K562 (cell line): ENCODE measurements at regions not wholly inside any gene's neighbourhood (a gene's known extent, or its start where the extent isn't known, plus 50 kb on each side); places are given as distances from the start of the nearest gene placed in this dataset.

Experiments used
- ATAC-seq: fragments of 200-7000 bp; cut with Tn5 transposase; 3 replicates; pipeline ENCODE4 v1.9.1; 2020; ENCODE audit warnings: moderate library complexity
- BruUV-seq: library from RNA; stranded (reverse); fragments of 400-500 nt; replicated peaks from 2 replicates; lab custom pipeline; 2021; lab: Mats Ljungman, UMichigan
- CTCF ChIA-PET: fragments of 300-600 bp; formaldehyde crosslinking; extraction: SDS; loops from one replicate; lab custom pipeline; 2021; ENCODE audit warnings: low intra/inter-chr PET ratio; lab: Yijun Ruan, JAX
- POLR2A ChIA-PET: fragments of 300-600, 350-650 bp; sonication (Branson Sonifier 250); formaldehyde crosslinking; extraction: SDS; loops from one replicate; lab custom pipeline; 2021; ENCODE audit warnings: antibody characterized with exemption, inconsistent platforms; lab: Yijun Ruan, JAX
- DNase-seq, 4 experiments: peaks; one replicate each; pipeline versions ENCODE4 v3.0.0 to v3.0.0-alpha.2; 2011 to 2018; ENCODE audit warnings: low spot score in 3 of 4, mixed read lengths in 3 of 4; ENCODE audit errors: extremely low read depth in 1 of 4
- FAIRE-seq: peaks from 2 replicates; lab custom pipeline; 2011; peaks lifted over from hg19 to GRCh38; lab: Jason Lieb, UNC
- H2AFZ ChIP-seq: 2 replicates; pipeline ENCODE4 v1.6.0; 2011; ENCODE audit warnings: low read depth, low read length, control low read depth, inconsistent platforms
- H3K27ac ChIP-seq: fragments of 200-600 bp; 3 replicates; pipeline ENCODE4 v1.8.0; 2011; ENCODE audit warnings: low read depth, mild to moderate bottlenecking, control low read depth, inconsistent platforms, low read length, moderate library complexity, mixed read lengths; ENCODE audit errors: extremely low read depth
- H3K27me3 ChIP-seq, 2 experiments: fragments of 300-600 bp in 1 of 2; 2 replicates in 1 of 2; 3 replicates in 1 of 2; pipeline versions ENCODE4 v1.6.0 to v1.8.0; 2011; ENCODE audit warnings: inconsistent platforms in 2 of 2, low read length in 2 of 2, mild to moderate bottlenecking in 1 of 2, mixed read lengths in 1 of 2, moderate library complexity in 1 of 2; ENCODE audit not compliant: control insufficient read depth in 2 of 2, insufficient read depth in 2 of 2
- H3K36me3 ChIP-seq: fragments of 300-600 bp; 3 replicates; pipeline ENCODE4 v1.8.0; 2011; ENCODE audit warnings: mild to moderate bottlenecking, low read length, inconsistent platforms; ENCODE audit not compliant: control insufficient read depth, insufficient read depth
- H3K4me1 ChIP-seq, 2 experiments: fragments of 200-600 bp in 1 of 2; replicated peaks in 1 of 2; 2 replicates in 1 of 2; 3 replicates in 1 of 2; pipeline versions ENCODE4 v1.5.1 to v1.8.0; 2011; ENCODE audit warnings: inconsistent platforms in 2 of 2, low read length in 2 of 2, mild to moderate bottlenecking in 1 of 2, mixed read lengths in 1 of 2, moderate library complexity in 1 of 2; ENCODE audit not compliant: control insufficient read depth in 2 of 2, insufficient read depth in 2 of 2
- H3K4me2 ChIP-seq: 2 replicates; pipeline ENCODE4 v1.6.1; 2011; ENCODE audit warnings: low read length, control low read depth, inconsistent platforms, mixed read lengths; ENCODE audit not compliant: insufficient read depth
- H3K4me3 ChIP-seq: fragments of 200-600 bp; sonication (generic), shearing (Covaris generic); 2 replicates; pipeline ENCODE4 v1.5.1; 2016; ENCODE audit warnings: control low read depth, inconsistent platforms
- H3K79me2 ChIP-seq: fragments of 200-600 bp; 3 replicates; pipeline ENCODE4 v1.8.0; 2011; ENCODE audit warnings: low read length, inconsistent platforms; ENCODE audit not compliant: control insufficient read depth, insufficient read depth
- H3K9ac ChIP-seq, 2 experiments: 2 replicates each; pipeline versions ENCODE4 v1.6.0 to v1.6.1; 2011; ENCODE audit warnings: low read depth in 2 of 2, low read length in 2 of 2, control low read depth in 1 of 2, inconsistent platforms in 1 of 2, mild to moderate bottlenecking in 1 of 2, mixed read lengths in 1 of 2; ENCODE audit not compliant: insufficient read depth in 1 of 2
- H3K9me1 ChIP-seq: one replicate; pipeline ENCODE4 v1.6.0; 2011; ENCODE audit warnings: inconsistent platforms, mild to moderate bottlenecking, low read length, moderate library complexity; ENCODE audit not compliant: control insufficient read depth, insufficient read depth
- H3K9me3 ChIP-seq: replicated peaks from 2 replicates; pipeline ENCODE4 v1.5.1; 2011; ENCODE audit warnings: low read depth, low read length, inconsistent platforms; ENCODE audit not compliant: control insufficient read depth, insufficient read depth
- H4K20me1 ChIP-seq: replicated peaks from 2 replicates; pipeline ENCODE4 v1.6.1; 2011; ENCODE audit warnings: low read length, inconsistent platforms, mixed read lengths; ENCODE audit not compliant: control insufficient read depth, insufficient read depth
- ARID1B ChIP-seq: fragments of 450-650 bp; IDR thresholded peaks from 2 replicates; pipeline ENCODE4 v1.6.1; 2016; ENCODE audit warnings: antibody characterized with exemption, mild to moderate bottlenecking, inconsistent platforms
- ARID2 ChIP-seq: fragments of 450-650 bp; IDR thresholded peaks from 2 replicates; pipeline ENCODE4 v1.6.1; 2017; ENCODE audit warnings: antibody characterized with exemption, mild to moderate bottlenecking
- C11orf30 ChIP-seq: fragments of 450-650 bp; IDR thresholded peaks from 2 replicates; pipeline ENCODE4 v1.6.1; 2016; ENCODE audit warnings: low read depth, mild to moderate bottlenecking
- CSDE1 ChIP-seq, 2 experiments: fragments of 450-650 bp; IDR thresholded peaks; 2 replicates each; pipeline ENCODE4 v1.6.1; 2016; ENCODE audit warnings: mild to moderate bottlenecking in 1 of 2
- FOXA3 ChIP-seq, 2 experiments: fragments of 450-650 bp in 1 of 2; sonication (generic) in 1 of 2; formaldehyde crosslinking; IDR thresholded peaks in 1 of 2; conservative IDR thresholded peaks in 1 of 2; 2 replicates each; pipeline versions ENCODE4 v1.4.0 to v1.8.0; 2020 to 2022; ENCODE audit warnings: mild to moderate bottlenecking in 2 of 2, missing genetic modification reagents in 1 of 2
- FOXK1 ChIP-seq: sonication (generic); formaldehyde crosslinking; IDR thresholded peaks from 2 replicates; pipeline ENCODE4 v1.8.0; 2022; ENCODE audit warnings: missing genetic modification reagents, mild to moderate bottlenecking, borderline replicate concordance
- GATA2 ChIP-seq: sonication (generic); formaldehyde crosslinking; IDR thresholded peaks from 2 replicates; pipeline ENCODE4 v1.4.0; 2020; ENCODE audit warnings: mild to moderate bottlenecking, missing genetic modification reagents
- KHSRP ChIP-seq: fragments of 450-650 bp; IDR thresholded peaks from 2 replicates; pipeline ENCODE4 v1.6.1; 2017
- MAFG ChIP-seq: fragments of 450-650 bp; conservative IDR thresholded peaks from 2 replicates; pipeline ENCODE4 v1.6.1; 2016; ENCODE audit warnings: missing genetic modification characterization, missing compliant biosample characterization
- MYNN ChIP-seq, 2 experiments: sonication (generic); formaldehyde crosslinking in 1 of 2; IDR thresholded peaks; 2 replicates each; pipeline versions ENCODE4 v1.5.0 to v1.6.1; 2016 to 2020; ENCODE audit warnings: antibody characterized with exemption in 1 of 2, missing genetic modification reagents in 1 of 2
- RBM22 ChIP-seq: fragments of 200-400 bp; formaldehyde crosslinking; IDR thresholded peaks from 2 replicates; pipeline ENCODE4 v1.6.1; 2018; ENCODE audit warnings: low read length, low read depth; ENCODE audit not compliant: poor library complexity, severe bottlenecking
- SMARCC2 ChIP-seq: fragments of 450-650 bp; IDR thresholded peaks from 2 replicates; pipeline ENCODE4 v1.6.1; 2017; ENCODE audit warnings: antibody characterized with exemption, moderate library complexity, mild to moderate bottlenecking, low read depth
- ZC3H4 ChIP-seq: sonication (generic); formaldehyde crosslinking; IDR thresholded peaks from 2 replicates; pipeline ENCODE4 v1.9.0; 2021; ENCODE audit warnings: missing genetic modification reagents, borderline replicate concordance
- ZEB2 ChIP-seq: fragments of 450-650 bp; IDR thresholded peaks from 2 replicates; pipeline ENCODE4 v1.6.1; 2016
- ZNF316 ChIP-seq: fragments of 450-650 bp; IDR thresholded peaks from 2 replicates; pipeline ENCODE4 v1.6.1; 2016
- ZNF77 ChIP-seq: fragments of 250-450 bp; sonication (Bioruptor Pico); IDR thresholded peaks from 2 replicates; pipeline ENCODE4 v1.5.0; 2020
- in situ Hi-C: fragments of 300-500 bp; cut with MboI; formaldehyde crosslinking; loops from 4 replicates; pipeline ENCODE4 v1.15.0; 2018; ENCODE audit warnings: inconsistent platforms, mixed read lengths
- intact Hi-C: fragments of 100-400 bp; cut with micrococcal nuclease; formaldehyde crosslinking; loops from 2 replicates; pipeline ENCODE4 v1.14.2; 2022
- TF ChIP-seq, protein P1 (sequence below): IDR thresholded peaks from 3 replicates; pipeline ENCODE4 v1.6.1; 2011; ENCODE audit warnings: borderline replicate concordance, mild to moderate bottlenecking; ENCODE audit not compliant: insufficient read length, insufficient read depth
- TF ChIP-seq, protein P2 (sequence below): fragments of 450-650 bp; IDR thresholded peaks from 2 replicates; pipeline ENCODE4 v1.7.1; 2018; ENCODE audit warnings: mild to moderate bottlenecking, low read depth; ENCODE audit not compliant: partially characterized antibody
- TF ChIP-seq, protein P3 (sequence below): fragments of 250-450 bp; sonication (Bioruptor Pico); IDR thresholded peaks from 2 replicates; pipeline ENCODE4 v1.4.0; 2020; ENCODE audit warnings: mild to moderate bottlenecking, moderate library complexity
- TF ChIP-seq, protein P4 (sequence below): fragments of 450-650 bp; IDR thresholded peaks from 2 replicates; pipeline ENCODE4 v1.6.1; 2016; ENCODE audit warnings: low read depth, mild to moderate bottlenecking, moderate library complexity

DNA sequence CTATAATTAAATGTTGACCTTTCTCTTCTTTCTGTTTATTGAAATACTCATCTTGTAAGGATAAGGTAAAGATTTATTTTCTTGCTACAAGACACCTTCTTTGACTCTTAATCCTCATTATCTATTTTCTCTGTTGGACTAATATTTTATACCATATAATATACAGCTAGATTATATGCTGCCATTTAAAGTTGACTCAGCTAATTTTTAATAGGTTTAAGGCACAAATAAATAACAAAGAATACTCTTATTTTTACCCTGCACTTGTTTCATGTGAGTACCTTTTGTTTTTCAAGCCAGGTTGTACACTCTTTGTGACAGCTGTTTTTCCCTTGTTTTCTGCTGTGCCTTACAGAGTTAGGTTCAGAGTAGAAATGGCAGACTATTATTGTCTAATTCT lies 83.9 kb upstream of the ASCC3 start:
- Histone ChIP-seq H3K9me1 (no peaks in the 10 kb centered on the region), H3K9ac (no peak overlapping the region), H3K9me3 (no peaks in the 10 kb centered on the region), H3K4me1 (no peaks in the 10 kb centered on the region), H3K27me3 (no peaks in the 10 kb centered on the region), H3K4me2 (no peak overlapping the region), H2AFZ (no peak overlapping the region), H3K36me3 (no peaks in the 10 kb centered on the region), H4K20me1 (no peaks in the 10 kb centered on the region), H3K79me2 (no peaks in the 10 kb centered on the region), H3K27ac (no peak overlapping the region), H3K4me3 (no peak overlapping the region)
- in situ Hi-C loops (no loop called here), intact Hi-C loops (no loop called here)
- POLR2A ChIA-PET, result no interaction called here
- no TSS peak for BruUV-seq
- CTCF ChIA-PET, result no interaction called here
- ATAC-seq, result no peak
- no peak for FAIRE-seq
- DNase-seq, result no peak
- TF ChIP-seq ZNF77 (CRISPR knock-in tag), result no peak
- no peak for TF ChIP-seq ARID1B
- no peak for TF ChIP-seq ZEB2
- no peak for TF ChIP-seq FOXK1
- TF ChIP-seq FOXA3 (CRISPR knock-in tag; conservative IDR thresholded peaks at IDR 0.05 in 1 of 2, IDR thresholded peaks at IDR 0.05 in 1 of 2), result no peak
- TF ChIP-seq, protein P1, sequence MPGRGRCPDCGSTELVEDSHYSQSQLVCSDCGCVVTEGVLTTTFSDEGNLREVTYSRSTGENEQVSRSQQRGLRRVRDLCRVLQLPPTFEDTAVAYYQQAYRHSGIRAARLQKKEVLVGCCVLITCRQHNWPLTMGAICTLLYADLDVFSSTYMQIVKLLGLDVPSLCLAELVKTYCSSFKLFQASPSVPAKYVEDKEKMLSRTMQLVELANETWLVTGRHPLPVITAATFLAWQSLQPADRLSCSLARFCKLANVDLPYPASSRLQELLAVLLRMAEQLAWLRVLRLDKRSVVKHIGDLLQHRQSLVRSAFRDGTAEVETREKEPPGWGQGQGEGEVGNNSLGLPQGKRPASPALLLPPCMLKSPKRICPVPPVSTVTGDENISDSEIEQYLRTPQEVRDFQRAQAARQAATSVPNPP, result no peak
- TF ChIP-seq GATA2, result no peak
- TF ChIP-seq ZC3H4 (CRISPR knock-in tag), result no peak
- TF ChIP-seq, protein P2, sequence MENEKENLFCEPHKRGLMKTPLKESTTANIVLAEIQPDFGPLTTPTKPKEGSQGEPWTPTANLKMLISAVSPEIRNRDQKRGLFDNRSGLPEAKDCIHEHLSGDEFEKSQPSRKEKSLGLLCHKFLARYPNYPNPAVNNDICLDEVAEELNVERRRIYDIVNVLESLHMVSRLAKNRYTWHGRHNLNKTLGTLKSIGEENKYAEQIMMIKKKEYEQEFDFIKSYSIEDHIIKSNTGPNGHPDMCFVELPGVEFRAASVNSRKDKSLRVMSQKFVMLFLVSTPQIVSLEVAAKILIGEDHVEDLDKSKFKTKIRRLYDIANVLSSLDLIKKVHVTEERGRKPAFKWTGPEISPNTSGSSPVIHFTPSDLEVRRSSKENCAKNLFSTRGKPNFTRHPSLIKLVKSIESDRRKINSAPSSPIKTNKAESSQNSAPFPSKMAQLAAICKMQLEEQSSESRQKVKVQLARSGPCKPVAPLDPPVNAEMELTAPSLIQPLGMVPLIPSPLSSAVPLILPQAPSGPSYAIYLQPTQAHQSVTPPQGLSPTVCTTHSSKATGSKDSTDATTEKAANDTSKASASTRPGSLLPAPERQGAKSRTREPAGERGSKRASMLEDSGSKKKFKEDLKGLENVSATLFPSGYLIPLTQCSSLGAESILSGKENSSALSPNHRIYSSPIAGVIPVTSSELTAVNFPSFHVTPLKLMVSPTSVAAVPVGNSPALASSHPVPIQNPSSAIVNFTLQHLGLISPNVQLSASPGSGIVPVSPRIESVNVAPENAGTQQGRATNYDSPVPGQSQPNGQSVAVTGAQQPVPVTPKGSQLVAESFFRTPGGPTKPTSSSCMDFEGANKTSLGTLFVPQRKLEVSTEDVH, result no peak
- TF ChIP-seq C11orf30, result peak; percentile 47; the same call in 1 of the 2 replicates
- TF ChIP-seq, protein P3, sequence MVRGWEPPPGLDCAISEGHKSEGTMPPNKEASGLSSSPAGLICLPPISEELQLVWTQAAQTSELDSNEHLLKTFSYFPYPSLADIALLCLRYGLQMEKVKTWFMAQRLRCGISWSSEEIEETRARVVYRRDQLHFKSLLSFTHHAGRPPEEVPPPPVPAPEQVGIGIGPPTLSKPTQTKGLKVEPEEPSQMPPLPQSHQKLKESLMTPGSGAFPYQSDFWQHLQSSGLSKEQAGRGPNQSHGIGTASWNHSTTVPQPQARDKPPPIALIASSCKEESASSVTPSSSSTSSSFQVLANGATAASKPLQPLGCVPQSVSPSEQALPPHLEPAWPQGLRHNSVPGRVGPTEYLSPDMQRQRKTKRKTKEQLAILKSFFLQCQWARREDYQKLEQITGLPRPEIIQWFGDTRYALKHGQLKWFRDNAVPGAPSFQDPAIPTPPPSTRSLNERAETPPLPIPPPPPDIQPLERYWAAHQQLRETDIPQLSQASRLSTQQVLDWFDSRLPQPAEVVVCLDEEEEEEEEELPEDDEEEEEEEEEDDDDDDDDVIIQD, result no peak
- TF ChIP-seq RBM22, result no peak
- TF ChIP-seq KHSRP, result no peak
- no peak for TF ChIP-seq CSDE1 (IDR thresholded peaks at IDR 0.05)
- TF ChIP-seq, protein P4, sequence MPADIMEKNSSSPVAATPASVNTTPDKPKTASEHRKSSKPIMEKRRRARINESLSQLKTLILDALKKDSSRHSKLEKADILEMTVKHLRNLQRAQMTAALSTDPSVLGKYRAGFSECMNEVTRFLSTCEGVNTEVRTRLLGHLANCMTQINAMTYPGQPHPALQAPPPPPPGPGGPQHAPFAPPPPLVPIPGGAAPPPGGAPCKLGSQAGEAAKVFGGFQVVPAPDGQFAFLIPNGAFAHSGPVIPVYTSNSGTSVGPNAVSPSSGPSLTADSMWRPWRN, result no peak
- TF ChIP-seq SMARCC2, result no peak
- TF ChIP-seq MYNN (IDR thresholded peaks at IDR 0.05), result no peak
- TF ChIP-seq MYNN (CRISPR knock-in tag; IDR thresholded peaks at IDR 0.05), result no peak
- no peak for TF ChIP-seq ARID2
- 0 out of 2 replicates have a peak, but pooled peaks have one; percentile 19 for TF ChIP-seq MAFG (tag)
- peak; percentile 68 for TF ChIP-seq ZNF316
